ENCODE measurements at regions not wholly inside any gene's neighbourhood (a gene's known extent, or its start where the extent isn't known, plus 50 kb on each side); places are given as distances from the start of the nearest gene placed in this dataset.
A peak's percentile ranks its signal among the peaks of the same experiment; 100 is the strongest.

DNA sequence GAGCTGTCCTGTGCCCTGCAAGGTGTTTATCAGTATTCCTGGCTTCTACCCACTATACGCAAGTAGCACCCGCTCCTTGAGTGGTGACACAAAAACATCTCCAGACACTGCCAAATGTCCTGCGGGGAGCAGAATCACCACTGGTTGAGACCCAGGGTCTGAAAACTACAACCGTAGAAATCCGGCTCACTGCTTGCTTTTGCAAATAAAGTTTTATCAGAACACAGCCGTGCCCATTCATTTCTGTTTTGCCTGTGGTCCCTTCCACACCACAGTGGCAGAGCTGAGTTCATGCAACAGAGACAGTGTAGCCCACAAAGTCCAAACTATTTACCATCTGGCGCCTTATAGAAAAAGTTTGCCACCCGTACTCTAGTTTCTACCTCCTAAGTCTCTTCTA, 125.7 kb upstream of the DIO3 start:
- DNase-seq, result no peak

DNA sequence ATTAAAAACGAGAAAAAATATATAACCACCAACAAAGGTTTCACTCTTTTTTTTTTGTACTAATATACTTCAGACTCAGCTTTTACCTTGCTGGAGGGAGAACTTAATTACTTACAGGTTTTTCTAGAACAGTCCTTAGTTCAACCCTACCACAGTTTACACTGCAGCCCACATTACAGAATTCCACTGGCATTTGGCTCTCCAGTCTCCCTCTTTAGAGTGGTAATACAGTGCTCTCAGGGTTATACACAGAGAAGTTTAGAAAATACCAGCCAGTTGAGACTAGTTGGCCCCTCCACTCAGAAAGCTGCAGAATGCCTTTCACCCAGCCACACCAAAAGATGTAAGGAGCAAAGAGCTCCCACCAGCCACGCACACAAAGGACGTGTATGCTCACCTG, 122.3 kb upstream of the DIO3 start:
- DNase-seq, result no peak

GRCh38 chr14:101440496-101440895, 120.8 kb upstream of the DIO3 start:
- DNase-seq, result no peak

GRCh38 chr14:101441710-101442109, 119.6 kb upstream of the DIO3 start:
- no peak for DNase-seq

GRCh38 chr14:101442451-101442850, 118.8 kb upstream of the DIO3 start:
- DNase-seq, result no peak

- no peak for DNase-seq
Measured at GRCh38 chr14:101444116-101444515, 117.2 kb upstream of the DIO3 start.

DNA sequence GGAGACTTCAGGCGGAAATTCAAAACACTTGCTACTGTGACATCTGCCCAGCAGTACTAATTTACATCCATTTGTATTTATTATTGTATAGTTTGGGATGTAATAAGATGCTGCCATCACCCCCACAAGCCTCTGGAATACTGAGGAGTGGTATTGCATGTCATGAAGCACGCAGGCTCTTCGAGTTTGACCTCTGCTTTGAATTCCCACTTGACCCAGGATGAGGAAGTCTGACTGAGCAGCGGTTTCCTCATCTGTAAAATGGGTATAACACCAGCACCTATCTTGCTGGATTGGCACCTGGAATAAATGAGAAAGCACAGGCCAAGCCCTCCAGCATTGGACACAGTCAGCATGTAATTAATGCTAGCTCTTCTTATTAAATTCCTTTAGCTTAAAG, 116.0 kb upstream of the DIO3 start:
- no peak for DNase-seq

DNA sequence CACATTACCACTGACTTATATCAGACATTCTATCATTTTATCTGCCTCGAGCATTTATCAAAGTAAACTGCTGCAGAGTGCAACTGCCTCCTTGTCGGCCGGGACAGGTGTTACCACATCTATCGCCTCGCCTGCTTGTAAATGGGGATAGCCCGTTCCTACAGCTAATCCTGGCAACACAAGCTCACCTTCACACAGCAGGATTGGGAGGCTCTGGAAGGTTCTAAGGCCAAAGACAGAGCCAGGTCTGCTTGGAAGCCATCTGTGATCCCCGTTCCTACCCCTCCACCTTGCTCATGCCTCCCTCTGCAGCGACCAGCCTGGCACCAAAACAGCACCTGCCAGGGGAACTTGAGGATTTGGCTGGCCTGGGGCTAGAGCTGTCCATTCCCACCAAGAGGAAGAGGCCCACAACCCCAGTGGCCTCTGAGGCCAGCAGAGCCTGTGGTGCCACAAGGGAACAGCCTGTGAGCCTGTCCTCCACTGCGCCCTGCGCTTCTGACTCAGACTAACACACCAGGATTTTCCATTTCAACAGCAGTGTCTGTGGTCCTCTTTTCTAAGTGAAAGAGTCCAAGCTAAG, 114.8 kb upstream of the DIO3 start:
- DNase-seq, result no peak

GRCh38 chr14:101449114-101449513, 112.2 kb upstream of the DIO3 start:
- DNase-seq, result no peak

GRCh38 chr14:101451166-101451565, 110.1 kb upstream of the DIO3 start:
- no peak for DNase-seq

DNA sequence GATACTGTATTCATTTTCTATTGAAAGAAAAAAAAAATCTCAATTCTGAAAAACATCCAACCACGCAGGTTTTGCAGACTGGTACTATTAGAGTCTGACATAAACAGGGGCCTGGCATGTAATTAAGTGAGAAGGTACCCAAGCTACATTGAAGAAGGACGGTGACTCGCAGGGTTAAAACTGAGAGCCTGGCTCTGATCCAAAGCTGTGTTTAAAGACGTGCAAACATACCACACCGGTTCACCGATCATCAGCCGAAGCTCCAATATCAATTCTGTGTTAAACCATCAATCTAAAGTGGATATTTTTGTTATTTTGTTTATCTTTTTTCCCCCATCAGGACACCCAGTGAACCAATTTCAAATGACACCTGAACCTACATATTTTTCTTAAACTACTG, 108.1 kb upstream of the DIO3 start:
- DNase-seq, result no peak

GRCh38 chr14:101454229-101454628, 107.1 kb upstream of the DIO3 start:
- DNase-seq, result no peak

GRCh38 chr14:101456246-101457175, 104.8 kb upstream of the DIO3 start:
- no peak for DNase-seq

GRCh38 chr14:101457301-101457935, 103.9 kb upstream of the DIO3 start:
- DNase-seq, result no peak

- no peak for DNase-seq
Measured at GRCh38 chr14:101457936-101458740, 103.2 kb upstream of the DIO3 start.

DNA sequence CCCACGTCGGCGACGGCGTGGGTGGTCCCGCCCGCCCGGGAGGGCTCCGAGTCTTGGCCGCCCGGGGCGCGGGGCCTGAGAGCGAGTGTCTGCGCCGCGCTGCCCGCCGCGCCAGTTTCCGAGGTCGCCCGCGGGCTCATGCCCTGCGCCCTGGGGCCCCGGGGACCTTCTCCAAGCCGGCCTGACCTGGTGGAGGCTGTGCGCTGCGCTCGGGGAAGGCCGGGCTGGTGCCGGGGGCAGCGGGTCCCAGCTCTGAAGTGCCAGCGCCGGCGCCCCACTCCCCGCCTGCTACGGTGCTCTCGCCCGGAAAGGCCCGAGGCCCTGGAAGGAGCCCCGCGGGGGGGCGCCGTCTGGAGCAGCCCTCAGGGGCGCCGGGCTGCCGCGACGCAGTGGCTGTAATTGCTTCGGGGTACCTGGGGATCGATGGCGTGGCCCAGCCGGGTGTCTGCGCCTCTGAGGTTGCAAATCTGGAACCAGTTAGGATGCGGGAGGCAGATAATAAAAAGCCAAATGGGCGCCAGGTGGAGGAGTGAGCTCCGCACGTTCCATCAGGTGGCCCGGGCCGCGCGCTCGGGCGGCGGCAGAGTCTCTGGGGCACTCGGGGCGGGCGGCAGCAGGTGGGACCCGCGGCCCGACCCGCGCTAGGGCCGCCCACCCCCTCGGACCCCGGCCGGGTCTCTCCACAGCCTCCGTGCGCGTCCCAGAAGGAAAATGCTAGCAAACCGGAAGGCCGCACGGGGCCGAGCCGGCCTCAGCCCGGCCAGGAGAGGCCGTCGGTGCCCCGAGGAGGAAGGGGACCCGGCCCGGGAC, 102.3 kb upstream of the DIO3 start:
- DNase-seq, result no peak

- DNase-seq, result no peak
Measured at GRCh38 chr14:101459551-101459900, 101.8 kb upstream of the DIO3 start.

DNA sequence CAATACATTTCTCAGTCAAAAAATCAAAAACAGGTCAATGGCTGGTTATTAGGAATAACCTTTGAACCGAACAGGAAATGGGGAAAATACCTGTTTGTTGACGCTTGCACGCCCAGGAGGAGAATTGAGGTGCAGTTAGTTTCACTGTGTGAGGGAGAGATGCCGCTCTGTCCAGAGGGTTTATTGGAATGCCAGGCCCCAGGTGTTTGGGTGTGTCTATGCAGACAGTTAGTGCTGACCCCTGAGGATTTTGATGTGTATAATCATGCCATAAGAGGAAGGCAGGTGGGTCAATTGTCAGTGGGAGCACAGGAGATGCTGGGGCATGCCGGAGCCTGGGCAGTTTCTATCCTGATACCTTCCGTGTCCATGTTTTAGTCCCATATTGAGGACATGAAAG, 100.8 kb upstream of the DIO3 start:
- peak; percentile 26 for DNase-seq

GRCh38 chr14:101460986-101461750, 100.1 kb upstream of the DIO3 start:
- DNase-seq, result no peak

DNA sequence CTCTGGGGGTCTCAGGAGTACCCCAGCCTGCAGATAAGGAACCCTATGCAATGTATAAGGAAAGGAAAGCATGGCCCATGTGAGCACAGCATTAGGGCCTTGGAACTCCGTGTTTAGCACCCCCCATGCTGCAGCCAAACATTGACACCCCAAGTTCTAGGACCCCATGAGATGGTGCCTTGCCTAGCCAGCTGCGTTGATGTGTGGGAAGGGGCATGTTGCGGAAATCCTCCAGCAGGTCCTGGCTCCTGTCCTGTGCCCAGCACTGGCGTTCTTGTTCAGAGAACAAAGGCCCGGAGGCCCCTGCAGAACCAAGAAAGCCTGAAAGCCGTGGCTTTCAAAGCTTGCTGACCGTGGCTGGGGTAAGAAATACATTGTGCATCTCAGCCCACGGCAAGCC, 99.4 kb upstream of the DIO3 start:
- DNase-seq, result no peak

- DNase-seq, result no peak
Measured at GRCh38 chr14:101462726-101463565, 98.3 kb upstream of the DIO3 start.

All from NCI-H2227 treated with DMSO at 0.1 percent for 48 hours (cell line).